Panc1 (cell line): ENCODE measurements at regions not wholly inside any gene's neighbourhood (a gene's known extent, or its start where the extent isn't known, plus 50 kb on each side); places are given as distances from the start of the nearest gene placed in this dataset.

Experiments
- POLR2AphosphoS5 ChIP-seq: IDR thresholded peaks from 2 replicates; pipeline ENCODE4 v1.6.1; 2012; ENCODE audit warnings: mild to moderate bottlenecking, low read depth, low read length, moderate library complexity
- TCF7L2 ChIP-seq: IDR thresholded peaks from 2 replicates; pipeline ENCODE4 v1.6.1; 2011; ENCODE audit warnings: mild to moderate bottlenecking, low read depth, low read length, inconsistent platforms
- TF ChIP-seq, protein P1 (sequence below): fragments of 450-650 bp; IDR thresholded peaks from 2 replicates; pipeline ENCODE4 v1.5.1; 2017; ENCODE audit warnings: mild to moderate bottlenecking

DNA sequence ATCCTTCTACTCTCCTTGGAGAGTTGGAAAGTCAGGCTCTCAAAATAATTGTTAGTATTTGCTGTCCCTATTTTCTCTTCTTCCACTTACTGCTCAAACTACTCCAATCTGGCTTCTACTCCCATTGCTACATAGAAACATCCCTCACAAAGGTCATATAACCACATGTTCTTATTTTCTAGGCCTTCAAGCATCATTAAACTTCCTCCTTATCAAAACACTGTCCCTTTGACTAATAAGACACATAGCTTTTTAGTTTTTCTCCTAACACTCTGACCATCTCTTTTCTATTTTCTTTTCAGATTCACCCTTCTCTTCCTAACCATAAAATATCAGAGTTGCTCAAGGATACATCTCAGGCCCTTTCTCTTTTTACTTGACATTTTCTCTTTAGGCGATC lies 148.3 kb downstream of the MBD2 start:
- TF ChIP-seq, protein P1, sequence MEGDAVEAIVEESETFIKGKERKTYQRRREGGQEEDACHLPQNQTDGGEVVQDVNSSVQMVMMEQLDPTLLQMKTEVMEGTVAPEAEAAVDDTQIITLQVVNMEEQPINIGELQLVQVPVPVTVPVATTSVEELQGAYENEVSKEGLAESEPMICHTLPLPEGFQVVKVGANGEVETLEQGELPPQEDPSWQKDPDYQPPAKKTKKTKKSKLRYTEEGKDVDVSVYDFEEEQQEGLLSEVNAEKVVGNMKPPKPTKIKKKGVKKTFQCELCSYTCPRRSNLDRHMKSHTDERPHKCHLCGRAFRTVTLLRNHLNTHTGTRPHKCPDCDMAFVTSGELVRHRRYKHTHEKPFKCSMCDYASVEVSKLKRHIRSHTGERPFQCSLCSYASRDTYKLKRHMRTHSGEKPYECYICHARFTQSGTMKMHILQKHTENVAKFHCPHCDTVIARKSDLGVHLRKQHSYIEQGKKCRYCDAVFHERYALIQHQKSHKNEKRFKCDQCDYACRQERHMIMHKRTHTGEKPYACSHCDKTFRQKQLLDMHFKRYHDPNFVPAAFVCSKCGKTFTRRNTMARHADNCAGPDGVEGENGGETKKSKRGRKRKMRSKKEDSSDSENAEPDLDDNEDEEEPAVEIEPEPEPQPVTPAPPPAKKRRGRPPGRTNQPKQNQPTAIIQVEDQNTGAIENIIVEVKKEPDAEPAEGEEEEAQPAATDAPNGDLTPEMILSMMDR: no peak
- TF ChIP-seq POLR2AphosphoS5 (no peak), TCF7L2 (no peak)
